HG03103 (cell line): ENCODE measurements at regions not wholly inside any gene's neighbourhood (a gene's known extent, or its start where the extent isn't known, plus 50 kb on each side); places are given as distances from the start of the nearest gene placed in this dataset.

Experiments used
- ATAC-seq: cut with Tn5 transposase; IDR thresholded peaks from one replicate; pipeline ENCODE4 v1.9.1; 2021; ENCODE audit warnings: low read depth; ENCODE audit not compliant: unreplicated experiment

GRCh38 chr21:27653481-27653880 lies 686.6 kb upstream of the ADAMTS5 start:
- no peak for ATAC-seq

- no peak for ATAC-seq
These were observed 682.9 kb upstream of the ADAMTS5 start for GRCh38 chr21:27649762-27650161.

GRCh38 chr21:27649323-27649722 lies 682.4 kb upstream of the ADAMTS5 start:
- ATAC-seq = no peak

- no peak for ATAC-seq
These were observed 681.7 kb upstream of the ADAMTS5 start for GRCh38 chr21:27648560-27648959.

GRCh38 chr21:27647921-27648320 lies 681.0 kb upstream of the ADAMTS5 start:
- no peak for ATAC-seq

- no peak for ATAC-seq
These were observed 680.5 kb upstream of the ADAMTS5 start for GRCh38 chr21:27647401-27647800.

- no peak for ATAC-seq
These were observed 679.8 kb upstream of the ADAMTS5 start for GRCh38 chr21:27646691-27647090.

GRCh38 chr21:27646056-27646455 lies 679.2 kb upstream of the ADAMTS5 start:
- no peak for ATAC-seq

- no peak for ATAC-seq
These were observed 678.4 kb upstream of the ADAMTS5 start for GRCh38 chr21:27645285-27645684.

- ATAC-seq = no peak
These were observed 676.4 kb upstream of the ADAMTS5 start for GRCh38 chr21:27643326-27643725.

- no peak for ATAC-seq
These were observed 672.4 kb upstream of the ADAMTS5 start for GRCh38 chr21:27639286-27639685.

- no peak for ATAC-seq
These were observed 669.8 kb upstream of the ADAMTS5 start for GRCh38 chr21:27636656-27637055.

GRCh38 chr21:27633631-27634030 lies 666.7 kb upstream of the ADAMTS5 start:
- no peak for ATAC-seq

GRCh38 chr21:27631471-27631870 lies 664.6 kb upstream of the ADAMTS5 start:
- ATAC-seq = no peak

- no peak for ATAC-seq
These were observed 655.7 kb upstream of the ADAMTS5 start for GRCh38 chr21:27622631-27623030.

GRCh38 chr21:27614231-27614630 lies 647.3 kb upstream of the ADAMTS5 start:
- ATAC-seq = no peak

- ATAC-seq = no peak
These were observed 639.5 kb upstream of the ADAMTS5 start for GRCh38 chr21:27606422-27606821.

- no peak for ATAC-seq
These were observed 629.3 kb upstream of the ADAMTS5 start for GRCh38 chr21:27596196-27596595.

GRCh38 chr21:27595716-27596115 lies 628.8 kb upstream of the ADAMTS5 start:
- ATAC-seq = no peak

GRCh38 chr21:27590271-27590670 lies 623.4 kb upstream of the ADAMTS5 start:
- no peak for ATAC-seq

GRCh38 chr21:27589781-27590180 lies 622.9 kb upstream of the ADAMTS5 start:
- ATAC-seq = no peak

GRCh38 chr21:27586986-27587385 lies 620.1 kb upstream of the ADAMTS5 start:
- no peak for ATAC-seq

GRCh38 chr21:27586326-27586725 lies 619.4 kb upstream of the ADAMTS5 start:
- no peak for ATAC-seq
